ENCODE measurements at regions not wholly inside any gene's neighbourhood (a gene's known extent, or its start where the extent isn't known, plus 50 kb on each side); places are given as distances from the start of the nearest gene placed in this dataset.

- TF ChIP-seq CTCF (IDR thresholded peaks at IDR 0.05; ENCODE audit: insufficient read depth, low read depth, low read length) (no peak), EZH2 (IDR thresholded peaks at IDR 0.05; ENCODE audit: insufficient read depth, low read length) (no peak)
Measured at GRCh38 chr10:10938676-10939075, 79.0 kb upstream of the CELF2 start.
